HEK293T (cell line): ENCODE measurements at regions not wholly inside any gene's neighbourhood (a gene's known extent, or its start where the extent isn't known, plus 50 kb on each side); places are given as distances from the start of the nearest gene placed in this dataset.

Source experiments
- CTCF ChIA-PET: fragments of 350-600 bp; formaldehyde crosslinking; extraction: SDS; loops from one replicate; lab custom pipeline; 2021; ENCODE audit warnings: antibody characterized with exemption, inconsistent platforms; lab: Yijun Ruan, JAX
- POLR2A ChIA-PET: fragments of 350-600 bp; formaldehyde crosslinking; extraction: SDS; loops from one replicate; lab custom pipeline; 2020; ENCODE audit warnings: antibody characterized with exemption, inconsistent platforms; lab: Yijun Ruan, JAX
- DNase-seq: peaks from one replicate; pipeline ENCODE4 v3.0.0; 2012; ENCODE audit warnings: mixed read lengths; ENCODE audit errors: extremely low spot score
- ARNT ChIP-seq: fragments of 450-650 bp; IDR thresholded peaks from 2 replicates; pipeline ENCODE4 v1.6.1; 2017; ENCODE audit warnings: mild to moderate bottlenecking
- BHLHE40 ChIP-seq: fragments of 450-650 bp; IDR thresholded peaks from 2 replicates; pipeline ENCODE4 v1.6.1; 2016; ENCODE audit warnings: mild to moderate bottlenecking, moderate library complexity, borderline replicate concordance
- CTBP1 ChIP-seq: fragments of 450-650 bp; IDR thresholded peaks from 2 replicates; pipeline ENCODE4 v1.6.1; 2016; ENCODE audit warnings: borderline replicate concordance
- ELF4 ChIP-seq: fragments of 450-650 bp; IDR thresholded peaks from 2 replicates; pipeline ENCODE4 v1.6.1; 2017; ENCODE audit warnings: antibody characterized with exemption
- FOXA1 ChIP-seq: fragments of 450-650 bp; IDR thresholded peaks from 2 replicates; pipeline ENCODE4 v1.6.1; 2016; ENCODE audit warnings: mild to moderate bottlenecking
- FOXK2 ChIP-seq: fragments of 450-650 bp; IDR thresholded peaks from 2 replicates; pipeline ENCODE4 v1.6.1; 2016; ENCODE audit warnings: mild to moderate bottlenecking
- FOXM1 ChIP-seq: fragments of 450-650 bp; IDR thresholded peaks from 2 replicates; pipeline ENCODE4 v1.6.1; 2017; ENCODE audit warnings: mild to moderate bottlenecking, borderline replicate concordance
- HDGF ChIP-seq: fragments of 450-650 bp; IDR thresholded peaks from 2 replicates; pipeline ENCODE4 v1.6.1; 2017; ENCODE audit warnings: antibody characterized with exemption, borderline replicate concordance
- L3MBTL2 ChIP-seq: fragments of 450-650 bp; conservative IDR thresholded peaks from 2 replicates; pipeline ENCODE4 v1.6.1; 2016; ENCODE audit warnings: mild to moderate bottlenecking
- LEF1 ChIP-seq: fragments of 450-650 bp; IDR thresholded peaks from 2 replicates; pipeline ENCODE4 v1.6.1; 2017; ENCODE audit warnings: mild to moderate bottlenecking, borderline replicate concordance
- NFRKB ChIP-seq: fragments of 450-650 bp; IDR thresholded peaks from 2 replicates; pipeline ENCODE4 v1.6.1; 2016; ENCODE audit warnings: mild to moderate bottlenecking, moderate library complexity
- SP1 ChIP-seq: fragments of 450-650 bp; IDR thresholded peaks from 2 replicates; pipeline ENCODE4 v1.6.1; 2017
- SUZ12 ChIP-seq: fragments of 450-650 bp; IDR thresholded peaks from 2 replicates; pipeline ENCODE4 v1.6.1; 2016; ENCODE audit warnings: mild to moderate bottlenecking
- TARDBP ChIP-seq: fragments of 450-650 bp; IDR thresholded peaks from 2 replicates; pipeline ENCODE4 v1.6.1; 2016
- ZNF384 ChIP-seq: fragments of 450-650 bp; IDR thresholded peaks from 2 replicates; pipeline ENCODE4 v1.6.1; 2016
- TF ChIP-seq, protein P1 (sequence below): fragments of 450-650 bp; IDR thresholded peaks from 2 replicates; pipeline ENCODE4 v1.6.1; 2016

GRCh38 chr15:62835351-62835750 is 207.2 kb upstream of the TPM1 start:
- no peak for DNase-seq
- POLR2A ChIA-PET: no interaction called here
- TF ChIP-seq LEF1 (no peak), ELF4 (no peak), CTBP1 (no peak), ARNT (no peak), ZNF384 (no peak), BHLHE40 (no peak)
- CTCF ChIA-PET: no interaction called here

GRCh38 chr15:62835762-62836161 is 206.8 kb upstream of the TPM1 start:
- DNase-seq: no peak
- ChIA-PET CTCF (no interaction called here), POLR2A (no interaction called here)
- no peak for TF ChIP-seq L3MBTL2
- no peak for TF ChIP-seq FOXM1
- TF ChIP-seq ZNF384: no peak
- TF ChIP-seq SP1: no peak
- no peak for TF ChIP-seq ARNT
- TF ChIP-seq, protein P1, sequence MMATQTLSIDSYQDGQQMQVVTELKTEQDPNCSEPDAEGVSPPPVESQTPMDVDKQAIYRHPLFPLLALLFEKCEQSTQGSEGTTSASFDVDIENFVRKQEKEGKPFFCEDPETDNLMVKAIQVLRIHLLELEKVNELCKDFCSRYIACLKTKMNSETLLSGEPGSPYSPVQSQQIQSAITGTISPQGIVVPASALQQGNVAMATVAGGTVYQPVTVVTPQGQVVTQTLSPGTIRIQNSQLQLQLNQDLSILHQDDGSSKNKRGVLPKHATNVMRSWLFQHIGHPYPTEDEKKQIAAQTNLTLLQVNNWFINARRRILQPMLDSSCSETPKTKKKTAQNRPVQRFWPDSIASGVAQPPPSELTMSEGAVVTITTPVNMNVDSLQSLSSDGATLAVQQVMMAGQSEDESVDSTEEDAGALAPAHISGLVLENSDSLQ: no peak
- TF ChIP-seq NFRKB: no peak
- no peak for TF ChIP-seq HDGF
- no peak for TF ChIP-seq ELF4
- no peak for TF ChIP-seq CTBP1
- no peak for TF ChIP-seq FOXA1
- no peak for TF ChIP-seq SUZ12
- no peak for TF ChIP-seq BHLHE40
- no peak for TF ChIP-seq FOXK2
- no peak for TF ChIP-seq LEF1
- TF ChIP-seq TARDBP: no peak

DNA sequence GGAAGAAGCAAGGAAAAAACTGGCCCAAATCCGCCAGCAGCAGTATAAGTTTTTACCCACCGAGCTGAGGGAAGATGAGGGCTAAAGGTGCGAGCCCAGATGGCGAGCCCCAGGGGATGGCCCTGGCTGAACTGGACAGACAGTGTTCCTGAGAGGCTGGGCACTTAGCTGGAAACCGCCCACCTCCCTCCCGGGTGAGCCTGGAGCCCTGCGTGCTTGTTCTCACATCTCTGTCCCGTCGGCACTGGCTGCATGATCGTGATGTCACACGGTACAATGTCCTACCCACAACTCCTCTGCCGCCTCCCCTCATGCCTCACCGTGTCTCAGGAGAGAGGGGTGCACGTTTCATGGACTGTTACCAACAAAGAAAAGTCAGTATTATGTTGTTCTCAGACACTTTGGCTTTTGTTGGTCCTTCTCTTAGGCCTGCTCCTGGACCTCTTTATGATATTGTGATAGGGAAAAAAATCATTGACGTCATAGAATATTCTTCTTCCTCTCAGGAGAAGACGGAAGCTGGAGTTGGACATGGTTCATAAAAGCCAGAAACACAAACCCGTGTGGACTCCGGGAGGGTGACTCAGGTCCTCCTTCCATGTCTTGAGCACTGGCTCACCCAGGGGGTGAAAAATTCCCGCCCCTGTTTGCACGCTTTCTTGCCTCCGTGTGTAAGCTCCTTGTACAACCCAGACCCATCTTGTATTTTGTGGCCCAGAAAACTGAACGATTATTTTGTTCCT is 201.8 kb upstream of the TPM1 start:
- TF ChIP-seq SUZ12 (no peak), L3MBTL2 (no peak), ZNF384 (no peak), ARNT (no peak), SP1 (no peak)
- ChIA-PET CTCF (no interaction called here), POLR2A (no interaction called here)
- DNase-seq: no peak

- ChIA-PET POLR2A (no interaction called here), CTCF (no interaction called here)
- DNase-seq: no peak
- no peak for TF ChIP-seq ELF4
- TF ChIP-seq TARDBP: no peak
- no peak for TF ChIP-seq HDGF
- no peak for TF ChIP-seq ARNT
- no peak for TF ChIP-seq FOXA1
- TF ChIP-seq NFRKB: no peak
Measured at GRCh38 chr15:62841269-62841628, 201.3 kb upstream of the TPM1 start.

- POLR2A ChIA-PET: no interaction called here
- CTCF ChIA-PET: no interaction called here
- TF ChIP-seq FOXK2: no peak
- no peak for DNase-seq
Measured at GRCh38 chr15:62841891-62842559, 200.5 kb upstream of the TPM1 start.

DNA sequence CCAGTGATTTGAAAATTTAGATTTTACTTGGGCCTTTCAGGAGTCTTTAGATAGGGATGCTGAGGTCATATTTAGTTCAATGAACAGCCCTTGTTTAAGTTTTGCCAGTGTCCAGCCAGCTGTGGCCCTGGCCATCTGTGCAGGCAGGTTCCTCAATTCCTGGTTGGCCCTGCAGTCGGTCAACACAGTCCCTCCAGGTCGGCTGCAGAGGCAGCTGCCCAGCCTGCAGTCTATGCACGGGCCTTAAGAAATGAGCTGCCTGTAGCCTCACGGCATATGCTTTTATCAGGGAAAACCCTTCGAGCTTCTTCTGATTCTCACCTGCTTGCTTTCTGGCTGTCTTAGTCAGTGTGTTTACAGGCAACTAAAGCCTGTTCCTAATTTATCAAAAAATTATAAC is 199.2 kb upstream of the TPM1 start:
- DNase-seq: no peak
- TF ChIP-seq SP1: no peak
- no peak for TF ChIP-seq BHLHE40
- TF ChIP-seq NFRKB: no peak
- TF ChIP-seq HDGF: no peak
- TF ChIP-seq TARDBP: no peak
- TF ChIP-seq ELF4: no peak
- TF ChIP-seq CTBP1: no peak
- no peak for TF ChIP-seq L3MBTL2
- TF ChIP-seq, protein P1: no peak
- no peak for TF ChIP-seq FOXM1
- TF ChIP-seq ARNT: no peak
- TF ChIP-seq FOXK2: no peak
- TF ChIP-seq SUZ12: no peak
- no peak for TF ChIP-seq FOXA1
- TF ChIP-seq LEF1: no peak
- TF ChIP-seq ZNF384: no peak
- ChIA-PET CTCF (no interaction called here), POLR2A (no interaction called here)

DNA sequence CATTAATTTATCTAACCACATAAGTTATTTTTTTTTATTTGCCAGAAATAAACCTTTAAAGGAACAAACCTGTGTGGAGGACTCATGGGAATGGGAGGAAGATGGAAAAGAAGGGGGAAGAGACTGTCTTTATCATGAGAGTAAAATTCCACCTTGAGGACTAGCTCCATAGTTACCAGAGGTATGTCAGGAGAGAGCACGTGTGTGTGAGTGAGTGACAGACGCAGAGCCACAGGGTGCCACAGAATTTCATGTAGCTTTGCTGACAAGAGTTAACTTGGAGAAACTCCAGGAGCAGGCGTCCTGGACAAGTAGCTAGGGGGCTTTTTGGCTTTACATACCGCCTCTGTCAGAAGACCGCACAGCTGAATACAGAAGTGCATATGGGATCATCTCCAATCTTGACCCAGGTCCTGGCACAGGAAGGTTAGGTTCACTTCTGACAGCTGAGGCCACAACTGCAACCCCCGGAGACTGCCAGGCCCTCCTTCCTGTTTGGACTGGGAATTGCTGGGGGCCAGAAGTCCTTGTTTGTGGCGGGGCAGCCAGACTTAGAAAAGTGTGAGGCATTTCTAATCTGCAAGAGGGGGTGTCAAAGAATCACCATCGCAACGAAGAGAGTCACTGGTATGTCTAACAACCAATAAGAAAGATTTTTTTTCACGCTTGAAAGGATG is 197.8 kb upstream of the TPM1 start:
- TF ChIP-seq NFRKB (no peak), L3MBTL2 (no peak), ELF4 (no peak), FOXK2 (no peak), ARNT (no peak), TARDBP (no peak), FOXM1 (no peak)
- TF ChIP-seq, protein P1: no peak
- no peak for DNase-seq
- ChIA-PET CTCF (interaction anchor here (0.8 kb wide), 1 partner anchor 203 kb away, joined by 3 read pairs; no protein-coding TSS in a partner anchor), POLR2A (no interaction called here)
